Astrocyte (in vitro differentiated cells and primary cell): ENCODE measurements at regions not wholly inside any gene's neighbourhood (a gene's known extent, or its start where the extent isn't known, plus 50 kb on each side); places are given as distances from the start of the nearest gene placed in this dataset.

ENCODE experiments used
- DNase-seq: peaks from one replicate; pipeline ENCODE4 v3.0.0-alpha.2; 2010; ENCODE audit warnings: low read depth
- FAIRE-seq: peaks from 2 replicates; lab custom pipeline; 2011; peaks lifted over from hg19 to GRCh38; lab: Jason Lieb, UNC
- H2AFZ ChIP-seq: 2 replicates; pipeline ENCODE4 v1.6.0; 2012; ENCODE audit warnings: low read depth, low read length, inconsistent platforms
- H3K27ac ChIP-seq: 2 replicates; pipeline ENCODE4 v1.5.1; 2011; ENCODE audit warnings: low read depth, low read length, inconsistent platforms
- H3K27me3 ChIP-seq: 2 replicates; pipeline ENCODE4 v1.6.0; 2011; ENCODE audit warnings: low read length, inconsistent platforms; ENCODE audit not compliant: insufficient read depth
- H3K36me3 ChIP-seq: 2 replicates; pipeline ENCODE4 v1.5.1; 2011; ENCODE audit warnings: low read length, inconsistent platforms; ENCODE audit not compliant: insufficient read depth
- H3K4me1 ChIP-seq: 2 replicates; pipeline ENCODE4 v1.5.1; 2011; ENCODE audit warnings: low read length, inconsistent platforms; ENCODE audit not compliant: insufficient read depth
- H3K4me2 ChIP-seq: 2 replicates; pipeline ENCODE4 v1.6.0; 2012; ENCODE audit warnings: low read length, inconsistent platforms
- H3K4me3 ChIP-seq: 2 replicates; pipeline ENCODE4 v1.5.1; 2011; ENCODE audit warnings: low read depth, mild to moderate bottlenecking, low read length, inconsistent platforms; ENCODE audit not compliant: insufficient read depth
- H3K79me2 ChIP-seq: 2 replicates; pipeline ENCODE4 v1.6.0; 2012; ENCODE audit warnings: mild to moderate bottlenecking, low read length, inconsistent platforms; ENCODE audit not compliant: insufficient read depth
- H3K9ac ChIP-seq: 2 replicates; pipeline ENCODE4 v1.6.0; 2012; ENCODE audit warnings: mild to moderate bottlenecking, low read length, inconsistent platforms
- H3K9me3 ChIP-seq: 2 replicates; pipeline ENCODE4 v1.5.1; 2012; ENCODE audit warnings: low read depth, mild to moderate bottlenecking, low read length, inconsistent platforms; ENCODE audit not compliant: insufficient read depth
- H4K20me1 ChIP-seq: 2 replicates; pipeline ENCODE4 v1.6.0; 2012; ENCODE audit warnings: low read length, inconsistent platforms; ENCODE audit not compliant: insufficient read depth
- H3K27ac Mint-ChIP-seq: one replicate; pipeline ENCODE4 v1.8.0; 2021; ENCODE audit warnings: mild to moderate bottlenecking, mixed read lengths; ENCODE audit not compliant: unreplicated experiment
- H3K27me3 Mint-ChIP-seq: one replicate; pipeline ENCODE4 v1.8.0; 2021; ENCODE audit warnings: low read depth, mixed read lengths; ENCODE audit not compliant: unreplicated experiment
- H3K36me3 Mint-ChIP-seq: one replicate; pipeline ENCODE4 v1.8.0; 2021; ENCODE audit warnings: low read depth, mixed read lengths; ENCODE audit not compliant: unreplicated experiment
- H3K4me1 Mint-ChIP-seq: one replicate; pipeline ENCODE4 v1.8.0; 2021; ENCODE audit warnings: low read depth, mixed read lengths; ENCODE audit not compliant: unreplicated experiment
- H3K4me3 Mint-ChIP-seq: one replicate; pipeline ENCODE4 v1.8.0; 2021; ENCODE audit warnings: mild to moderate bottlenecking, moderate library complexity, mixed read lengths; ENCODE audit not compliant: unreplicated experiment
- H3K9me3 Mint-ChIP-seq: one replicate; pipeline ENCODE4 v1.8.0; 2021; ENCODE audit warnings: mild to moderate bottlenecking, mixed read lengths; ENCODE audit not compliant: unreplicated experiment
- CTCF ChIP-seq: IDR thresholded peaks from 2 replicates; pipeline ENCODE4 v1.5.1; 2011; ENCODE audit warnings: low read depth, mild to moderate bottlenecking, inconsistent platforms, low read length, moderate library complexity; ENCODE audit not compliant: insufficient read depth
- EZH2 ChIP-seq: IDR thresholded peaks from 2 replicates; pipeline ENCODE4 v1.6.1; 2012; ENCODE audit warnings: mild to moderate bottlenecking, low read length, inconsistent platforms; ENCODE audit not compliant: insufficient read depth

GRCh38 chr5:171692936-171693335 is 92.7 kb upstream of the SMIM23 start:
- Histone ChIP-seq H4K20me1 (no peaks in the 10 kb centered on the region), H2AFZ (no peak overlapping the region), H3K79me2 (no peaks in the 10 kb centered on the region), H3K4me2 (no peak overlapping the region), H3K27ac (no peak overlapping the region), H3K9me3 (no peaks in the 10 kb centered on the region), H3K27me3 (no peaks in the 10 kb centered on the region), H3K4me3 (no peak overlapping the region), H3K36me3 (no peaks in the 10 kb centered on the region), H3K4me1 (no peaks in the 10 kb centered on the region), H3K9ac (no peak overlapping the region)
- TF ChIP-seq EZH2 (no peak), CTCF (no peak)
- DNase-seq (no peak), FAIRE-seq (no peak)
- peaks cover 32% of the 10 kb centered on the region for H3K27me3 Mint-ChIP-seq
- H3K36me3 Mint-ChIP-seq, result no peaks in the 10 kb centered on the region
- no peak overlapping the region for H3K27ac Mint-ChIP-seq
- no peak overlapping the region for H3K4me3 Mint-ChIP-seq
- H3K4me1 Mint-ChIP-seq, result no peaks in the 10 kb centered on the region
- H3K9me3 Mint-ChIP-seq, result no peaks in the 10 kb centered on the region

- Mint-ChIP-seq H3K4me1 (no peaks in the 10 kb centered on the region), H3K36me3 (no peaks in the 10 kb centered on the region), H3K27ac (no peak overlapping the region), H3K9me3 (no peaks in the 10 kb centered on the region), H3K27me3 (peaks cover 28% of the 10 kb centered on the region), H3K4me3 (no peak overlapping the region)
- Histone ChIP-seq H3K9ac (no peak overlapping the region), H3K4me3 (no peak overlapping the region), H3K27ac (no peak overlapping the region), H2AFZ (no peak overlapping the region), H3K9me3 (no peaks in the 10 kb centered on the region), H3K36me3 (no peaks in the 10 kb centered on the region), H3K79me2 (no peaks in the 10 kb centered on the region), H4K20me1 (no peaks in the 10 kb centered on the region), H3K4me2 (no peak overlapping the region), H3K4me1 (no peaks in the 10 kb centered on the region), H3K27me3 (no peaks in the 10 kb centered on the region)
- DNase-seq (no peak), FAIRE-seq (no peak)
- TF ChIP-seq CTCF (no peak), EZH2 (no peak)
Observed at GRCh38 chr5:171693412-171693811, 92.2 kb upstream of the SMIM23 start.

- Histone ChIP-seq H4K20me1 (no peaks in the 10 kb centered on the region), H3K9me3 (no peaks in the 10 kb centered on the region), H3K4me1 (no peaks in the 10 kb centered on the region), H3K27me3 (no peaks in the 10 kb centered on the region), H3K79me2 (no peaks in the 10 kb centered on the region), H3K9ac (no peak overlapping the region), H3K27ac (no peak overlapping the region), H3K4me3 (no peak overlapping the region), H2AFZ (no peak overlapping the region), H3K4me2 (no peak overlapping the region), H3K36me3 (no peaks in the 10 kb centered on the region)
- Mint-ChIP-seq H3K27me3 (peaks cover 26% of the 10 kb centered on the region), H3K27ac (no peak overlapping the region), H3K4me1 (no peaks in the 10 kb centered on the region), H3K9me3 (no peaks in the 10 kb centered on the region), H3K4me3 (no peak overlapping the region), H3K36me3 (no peaks in the 10 kb centered on the region)
- no peak for DNase-seq
- no peak for TF ChIP-seq CTCF
- no peak for TF ChIP-seq EZH2
- no peak for FAIRE-seq
Observed at GRCh38 chr5:171695804-171696203, 89.8 kb upstream of the SMIM23 start.
